HG03565 (cell line): ENCODE measurements at regions not wholly inside any gene's neighbourhood (a gene's known extent, or its start where the extent isn't known, plus 50 kb on each side); places are given as distances from the start of the nearest gene placed in this dataset.
"Not testable (repeated sequence)": the region's sequence is repeated elsewhere in the genome, so short reads cannot be mapped to it uniquely, and the experiment has no call there.

ENCODE experiments used
- ATAC-seq: cut with Tn5 transposase; IDR thresholded peaks from one replicate; pipeline ENCODE4 v1.9.1; 2021; ENCODE audit warnings: mild to moderate bottlenecking, moderate library complexity; ENCODE audit not compliant: unreplicated experiment

GRCh38 chr14:48744202-48744601, 842.0 kb downstream of the RPS29 start:
- ATAC-seq: no peak

DNA sequence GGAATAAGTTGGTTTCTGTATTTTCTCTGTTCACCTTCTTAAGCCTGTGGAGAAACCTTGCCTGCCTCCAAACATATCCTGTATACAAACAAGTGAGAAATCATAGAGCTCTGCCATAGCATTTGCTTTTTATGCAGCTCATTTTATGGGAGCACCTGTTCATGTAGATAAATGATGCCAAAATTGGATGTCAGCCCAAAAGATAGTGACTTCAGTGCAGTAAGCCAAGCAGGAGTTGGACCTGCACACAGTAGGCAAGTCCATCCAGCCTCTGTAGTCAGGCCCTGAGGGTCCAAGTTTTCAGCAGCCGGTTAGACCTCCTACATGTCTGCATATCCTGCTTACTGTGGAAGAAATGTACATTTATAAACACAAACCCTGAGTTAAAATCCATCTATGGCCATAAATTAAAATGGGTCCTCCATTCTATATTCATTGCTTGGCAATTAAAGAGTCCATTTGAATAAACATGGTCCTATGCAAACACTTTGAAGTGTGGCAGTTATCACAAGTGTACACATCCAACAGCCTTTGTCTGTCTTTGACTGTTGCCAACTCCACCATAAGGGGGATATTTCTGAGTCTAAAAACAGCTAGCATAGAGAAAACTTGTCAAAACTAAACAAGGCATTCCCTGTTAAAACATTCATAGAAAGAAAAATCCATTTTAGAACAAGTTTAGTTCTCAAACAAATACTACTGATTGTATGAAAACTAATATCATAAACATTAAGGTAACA, 847.8 kb downstream of the RPS29 start:
- ATAC-seq: no peak

DNA sequence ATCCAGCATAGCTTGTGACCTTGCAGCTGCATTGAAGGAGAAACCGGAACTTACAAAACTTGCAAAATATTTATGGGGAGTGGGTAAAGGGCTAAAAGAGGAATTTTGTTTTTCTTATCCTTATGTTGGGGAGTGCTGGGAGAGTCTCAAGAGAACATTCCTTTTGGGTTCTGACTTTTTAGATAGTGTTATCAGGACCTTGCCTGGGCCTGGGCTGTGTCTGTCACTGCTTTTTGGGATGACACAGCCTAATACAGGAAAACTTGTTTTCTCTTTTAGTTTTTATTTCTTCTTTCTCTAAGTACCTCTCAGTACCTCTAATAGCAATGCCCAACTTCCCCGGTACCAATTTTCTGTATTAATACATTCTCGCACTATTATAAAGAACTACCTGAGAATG, 850.6 kb downstream of the RPS29 start:
- ATAC-seq: no peak

DNA sequence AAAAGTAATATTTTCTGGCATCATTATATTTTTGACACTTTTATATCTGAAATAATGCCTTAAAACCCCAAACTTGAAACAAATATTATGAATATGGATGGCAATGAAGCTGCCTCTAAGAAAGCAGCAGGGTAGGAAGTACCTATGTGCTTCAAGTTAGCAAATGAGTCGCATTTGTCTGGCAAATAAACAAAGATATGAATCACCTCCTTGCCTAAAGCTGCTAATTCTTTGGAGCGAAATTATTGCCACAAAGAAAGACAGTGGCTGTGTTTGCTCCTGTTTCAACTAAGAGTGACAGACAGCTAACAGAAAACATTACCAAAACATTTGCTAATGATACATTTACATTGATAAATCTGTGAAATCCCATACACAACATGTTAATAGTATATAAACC, 854.9 kb downstream of the RPS29 start:
- ATAC-seq: no peak

DNA sequence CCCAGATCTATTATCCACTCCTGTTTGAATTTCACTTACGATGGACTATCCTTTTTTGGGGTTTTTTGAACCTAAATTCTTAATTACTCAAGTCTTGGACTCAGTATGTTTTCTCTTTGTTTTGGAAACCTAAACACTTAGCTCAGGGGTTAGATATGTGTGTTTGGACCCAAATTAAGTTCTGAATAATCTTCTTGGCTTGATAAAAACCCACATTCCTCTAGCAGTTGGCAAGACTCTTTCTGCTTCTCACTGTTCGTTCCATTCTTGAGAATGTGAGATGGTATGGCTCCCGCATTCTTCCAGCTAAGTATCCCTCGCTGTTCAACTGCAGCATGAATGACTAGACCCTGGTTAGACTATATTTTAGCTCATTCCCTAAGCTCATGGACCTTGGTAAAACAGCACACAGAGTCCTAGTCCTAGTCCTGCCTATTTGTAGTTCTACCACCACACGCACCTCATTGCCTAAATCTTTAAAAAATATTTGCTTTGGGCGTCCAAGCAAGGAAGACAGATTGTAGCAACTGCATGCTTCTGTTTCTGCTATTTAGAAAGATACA, 860.0 kb downstream of the RPS29 start:
- ATAC-seq: no peak

- no peak for ATAC-seq
These were observed 861.0 kb downstream of the RPS29 start for GRCh38 chr14:48725051-48725734.

DNA sequence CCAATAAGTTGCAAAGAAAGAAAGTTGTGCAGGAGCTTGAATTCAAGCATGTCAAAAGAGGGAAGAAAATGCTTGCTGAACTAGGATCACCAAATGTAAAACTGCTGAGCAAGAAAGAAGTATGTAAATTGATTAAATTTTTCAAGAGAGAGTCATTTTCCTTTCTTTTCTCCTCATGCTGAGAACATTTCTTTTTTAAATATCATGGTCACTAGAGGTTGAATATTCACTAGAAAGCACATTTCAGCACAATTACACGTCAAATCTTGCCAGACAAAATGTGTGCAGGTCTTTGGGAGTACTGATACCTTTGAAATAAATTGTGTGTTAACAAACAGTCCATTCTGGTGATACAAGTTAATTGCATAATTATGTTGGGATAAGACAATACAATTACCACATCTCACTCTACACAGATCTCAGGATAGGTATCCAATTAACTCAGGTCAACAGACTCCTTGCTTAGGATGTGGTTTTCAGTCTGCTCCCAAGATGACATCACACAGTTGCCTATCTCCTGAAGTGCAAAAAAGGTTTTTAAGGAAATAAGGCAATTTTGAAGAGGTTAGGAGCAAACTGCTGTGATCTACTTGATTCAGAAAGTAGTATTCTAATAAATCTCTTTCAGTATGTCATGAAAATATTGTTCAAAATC, 862.2 kb downstream of the RPS29 start:
- ATAC-seq: no peak

DNA sequence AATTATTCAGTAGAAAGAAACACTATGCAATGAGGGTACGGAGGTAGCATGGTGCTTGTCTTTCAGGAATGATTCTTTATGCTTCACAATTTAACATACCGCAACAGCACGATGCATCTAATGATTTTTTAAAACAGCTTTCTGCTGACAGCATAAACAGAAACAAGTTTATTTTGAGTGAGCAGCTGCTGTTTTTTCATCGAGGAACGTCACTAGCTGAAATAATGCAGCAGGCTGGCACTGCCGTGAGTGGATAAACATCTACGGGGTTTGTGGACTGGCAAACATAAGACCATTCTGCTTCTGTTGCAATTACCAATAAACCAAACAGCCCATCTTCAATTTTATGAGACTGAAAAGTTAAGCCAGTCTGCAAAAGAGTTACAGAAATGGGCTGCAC, 871.8 kb downstream of the RPS29 start:
- no peak for ATAC-seq

DNA sequence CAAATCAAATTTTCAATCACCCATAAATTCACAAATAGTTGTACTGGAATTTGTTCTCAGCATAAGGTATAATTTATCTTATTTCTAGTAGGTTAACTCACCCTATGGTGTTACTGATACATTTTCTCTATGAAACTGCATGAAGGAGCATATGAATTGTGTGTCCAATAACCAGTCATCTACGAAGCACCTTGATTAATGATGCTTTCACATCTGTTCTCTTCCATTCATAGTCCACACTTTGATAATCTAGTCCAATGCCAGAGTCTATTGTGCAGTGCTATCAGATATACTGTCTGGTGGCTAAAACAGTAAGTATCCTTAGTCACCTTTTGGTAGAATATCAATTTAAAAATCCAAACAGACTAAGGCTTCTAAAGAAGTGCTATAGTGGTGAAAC, 876.0 kb downstream of the RPS29 start:
- no peak for ATAC-seq

- no peak for ATAC-seq
These were observed 876.8 kb downstream of the RPS29 start for GRCh38 chr14:48709277-48709785.

- no peak for ATAC-seq
These were observed 881.5 kb downstream of the RPS29 start for GRCh38 chr14:48704639-48705038.

DNA sequence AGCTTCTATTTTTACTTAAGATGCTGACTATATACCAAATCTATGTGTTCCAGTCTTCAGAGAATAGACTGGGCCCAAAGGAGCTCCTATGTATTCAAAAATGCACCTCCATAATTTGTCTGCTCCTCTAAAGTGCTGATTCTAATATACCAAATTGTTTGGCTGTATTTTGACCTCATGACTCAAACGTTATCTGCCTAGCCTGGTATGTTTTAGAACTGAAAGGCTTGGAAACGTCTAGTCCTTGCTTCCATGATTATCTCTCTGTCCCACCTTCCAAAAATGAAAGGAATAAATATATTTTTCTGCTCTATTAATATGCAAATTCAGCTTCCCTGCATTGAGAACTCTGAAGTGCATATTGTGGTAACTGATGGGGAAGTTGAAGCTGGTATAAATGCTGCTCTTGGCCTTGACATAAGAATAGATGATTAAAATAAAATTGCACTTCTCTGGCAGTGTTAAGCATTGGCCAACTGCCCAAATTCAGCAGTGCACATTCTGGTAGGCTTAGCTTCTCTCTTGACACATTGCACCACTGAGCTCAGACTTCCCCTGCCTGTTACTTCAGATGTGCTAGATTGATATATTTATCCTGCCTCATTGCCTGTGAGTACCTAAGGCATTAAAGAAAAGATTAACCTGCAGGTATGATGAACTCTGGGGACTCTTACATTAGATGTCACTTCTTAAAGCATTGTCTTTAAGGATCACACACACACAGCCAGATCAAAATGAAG, 882.3 kb downstream of the RPS29 start:
- no peak for ATAC-seq

GRCh38 chr14:48697362-48697761, 888.8 kb downstream of the RPS29 start:
- not testable (repeated sequence) for ATAC-seq

DNA sequence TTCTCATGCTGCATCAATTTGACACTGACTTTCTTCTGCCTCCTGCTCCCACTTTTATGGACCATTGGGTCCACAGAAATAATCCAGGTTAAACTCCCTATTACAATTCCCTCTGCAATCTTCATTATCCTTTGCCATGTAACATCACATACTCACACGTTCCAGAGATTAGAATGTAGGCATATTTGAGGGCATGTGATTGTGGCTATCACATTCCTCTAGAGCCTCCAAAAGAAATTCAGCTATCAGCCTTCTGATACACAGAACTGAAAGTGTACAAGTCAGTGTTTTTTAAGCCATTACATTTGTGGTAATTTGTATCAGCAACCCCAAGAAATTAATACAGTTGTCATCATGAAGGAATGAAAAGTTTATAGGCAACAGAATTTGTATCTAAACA, 892.4 kb downstream of the RPS29 start:
- no peak for ATAC-seq

DNA sequence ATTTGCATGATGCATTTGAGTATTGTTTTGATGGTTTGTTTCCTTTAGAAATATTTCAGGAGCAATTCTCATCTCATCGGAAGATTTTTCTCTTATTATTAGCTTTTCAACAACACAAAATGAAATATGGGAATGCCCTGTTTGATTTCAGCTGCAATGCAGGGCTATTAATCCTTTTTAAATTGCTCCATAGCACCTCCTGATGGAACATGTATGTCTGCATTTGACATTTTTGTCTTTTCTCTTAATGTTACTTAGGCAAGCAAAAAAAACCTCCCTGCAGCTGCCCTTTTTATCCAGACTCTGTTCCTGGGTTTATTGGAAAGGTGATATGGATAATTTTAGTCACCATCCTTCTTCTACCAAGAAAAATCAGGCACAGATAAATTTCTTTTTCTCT, 895.8 kb downstream of the RPS29 start:
- ATAC-seq: no peak

DNA sequence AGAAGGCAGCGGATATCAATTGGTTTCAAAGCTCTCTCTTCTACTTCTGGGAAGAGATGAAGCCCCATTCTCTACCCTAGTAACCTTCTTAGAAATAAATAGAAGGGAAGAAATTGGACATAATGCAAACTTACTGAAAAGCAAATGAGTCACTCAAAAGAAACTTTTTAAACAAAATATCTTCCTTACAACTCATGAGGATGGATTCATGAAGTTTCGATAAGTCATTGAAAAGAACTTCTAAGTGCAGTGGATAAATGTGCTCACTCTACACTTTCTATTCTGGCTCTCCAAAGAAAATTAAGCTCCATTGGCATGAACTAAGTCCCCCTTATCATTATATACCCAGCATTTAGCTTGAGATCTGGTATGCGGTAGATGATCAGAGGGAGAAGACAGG, 899.5 kb downstream of the RPS29 start:
- ATAC-seq: no peak

GRCh38 chr14:48672506-48672905, 913.7 kb downstream of the RPS29 start:
- no peak for ATAC-seq

DNA sequence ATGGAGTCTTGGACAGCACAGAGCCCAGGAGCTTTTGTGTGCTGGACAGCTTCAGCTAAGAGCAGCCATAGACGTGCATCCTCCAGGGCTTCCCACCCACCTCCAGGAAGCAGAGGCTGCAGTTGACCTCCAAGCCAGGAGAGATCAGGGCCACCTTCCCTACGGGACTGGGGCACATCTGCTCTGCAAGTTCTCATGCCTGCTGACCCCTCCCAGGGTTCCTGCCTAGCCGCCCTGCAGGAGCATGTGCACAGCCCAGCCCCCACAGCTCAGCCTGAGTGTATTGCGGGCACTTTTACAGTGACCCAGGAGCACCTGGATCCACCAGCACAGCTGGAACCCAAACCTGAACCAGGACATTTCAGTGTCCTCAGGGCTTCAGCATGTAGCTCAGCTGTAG, 915.2 kb downstream of the RPS29 start:
- ATAC-seq: no peak

- ATAC-seq: no peak
These were observed 920.9 kb downstream of the RPS29 start for GRCh38 chr14:48665077-48665784.

DNA sequence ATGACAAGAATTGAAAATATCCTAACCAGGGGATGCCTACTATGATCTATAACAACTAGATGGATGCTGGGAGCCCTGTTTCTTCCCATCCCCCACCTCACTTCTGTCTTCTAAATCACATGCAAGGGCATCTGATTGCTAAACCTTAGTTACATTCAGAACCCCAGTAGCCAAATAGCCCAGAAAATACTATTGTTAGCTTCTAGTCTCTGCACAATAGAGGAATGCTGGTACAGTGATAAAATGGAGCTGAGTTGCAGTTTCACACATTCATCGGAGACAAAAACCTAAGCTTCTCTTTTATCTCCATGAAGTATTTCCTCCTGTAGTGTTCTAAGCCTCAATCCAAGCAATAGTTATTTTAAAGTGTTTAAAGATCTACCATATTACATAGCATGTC, 942.9 kb downstream of the RPS29 start:
- no peak for ATAC-seq
